ENCODE measurements at regions not wholly inside any gene's neighbourhood (a gene's known extent, or its start where the extent isn't known, plus 50 kb on each side); places are given as distances from the start of the nearest gene placed in this dataset.

- H4K20me1 ChIP-seq (ENCODE audit: insufficient read depth, low read length) = no peaks in the 10 kb centered on the region
- intact Hi-C loops (cut with micrococcal nuclease; ENCODE audit: unreplicated experiment) = no loop called here
- H3K27ac ChIP-seq (ENCODE audit: low read depth, low read length, poor library complexity, severe bottlenecking) = no peak overlapping the region
- H3K4me1 ChIP-seq (ENCODE audit: insufficient read depth, low read length, poor library complexity, severe bottlenecking) = no peaks in the 10 kb centered on the region
- no peak overlapping the region for H2AFZ ChIP-seq (ENCODE audit: low read length)
- no peaks in the 10 kb centered on the region for H3K79me2 ChIP-seq (ENCODE audit: insufficient read depth, low read depth, low read length)
- no peak for TF ChIP-seq EZH2phosphoT487 (IDR thresholded peaks at IDR 0.05; ENCODE audit: borderline replicate concordance, low read depth, low read length)
- no peak for TF ChIP-seq CTCF (conservative IDR thresholded peaks at IDR 0.05; ENCODE audit: low read length)
- no peaks in the 10 kb centered on the region for H3K36me3 ChIP-seq (ENCODE audit: insufficient read depth, low read length)
- no peaks in the 10 kb centered on the region for H3K9me3 ChIP-seq (ENCODE audit: low read length)
- H3K4me2 ChIP-seq (ENCODE audit: low read length) = no peak overlapping the region
- no TSS peak for BruUV-seq (replicated peaks)
- POLR2A ChIA-PET = no interaction called here
- no peaks in the 10 kb centered on the region; the same call in 1 of the 2 replicates for H3K9me2 ChIP-seq (ENCODE audit: insufficient read depth, low read length)
- no peak overlapping the region for H3K4me3 ChIP-seq (ENCODE audit: low read depth, low read length, poor library complexity, severe bottlenecking)
- CTCF ChIA-PET (ENCODE audit: unreplicated experiment) = no interaction called here
- no peak for DNase-seq (ENCODE audit: low spot score)
These were observed 852.0 kb upstream of the EPHA5 start for GRCh38 chr4:66522244-66522643.

- Histone ChIP-seq H3K9me3 (ENCODE audit: low read length) (no peaks in the 10 kb centered on the region), H3K27ac (ENCODE audit: low read depth, low read length, poor library complexity, severe bottlenecking) (no peak overlapping the region), H3K9me2 (ENCODE audit: insufficient read depth, low read length) (no peaks in the 10 kb centered on the region; the same call in 1 of the 2 replicates), H3K79me2 (ENCODE audit: insufficient read depth, low read depth, low read length) (no peaks in the 10 kb centered on the region), H3K4me2 (ENCODE audit: low read length) (no peak overlapping the region), H4K20me1 (ENCODE audit: insufficient read depth, low read length) (no peaks in the 10 kb centered on the region), H3K4me3 (ENCODE audit: low read depth, low read length, poor library complexity, severe bottlenecking) (no peak overlapping the region), H3K4me1 (ENCODE audit: insufficient read depth, low read length, poor library complexity, severe bottlenecking) (no peaks in the 10 kb centered on the region), H3K36me3 (ENCODE audit: insufficient read depth, low read length) (no peaks in the 10 kb centered on the region), H2AFZ (ENCODE audit: low read length) (no peak overlapping the region)
- no TSS peak for BruUV-seq (replicated peaks)
- ChIA-PET POLR2A (interaction anchor here (1.2 kb wide), 1 partner anchor 11 kb away, joined by 5 read pairs; no protein-coding TSS in a partner anchor), CTCF (ENCODE audit: unreplicated experiment) (no interaction called here)
- intact Hi-C loops (cut with micrococcal nuclease; ENCODE audit: unreplicated experiment) = no loop called here
- TF ChIP-seq CTCF (conservative IDR thresholded peaks at IDR 0.05; ENCODE audit: low read length) (no peak), EZH2phosphoT487 (IDR thresholded peaks at IDR 0.05; ENCODE audit: borderline replicate concordance, low read depth, low read length) (no peak)
- no peak for DNase-seq (ENCODE audit: low spot score)
These were observed 846.7 kb upstream of the EPHA5 start for GRCh38 chr4:66516940-66517339.

- ChIA-PET CTCF (ENCODE audit: unreplicated experiment) (no interaction called here), POLR2A (interaction anchor here (0.6 to 1.2 kb wide), 2 partner anchors 10 to 1721 kb away, joined by 4 to 5 read pairs; no protein-coding TSS in a partner anchor)
- Histone ChIP-seq H3K9me2 (ENCODE audit: insufficient read depth, low read length) (no peaks in the 10 kb centered on the region), H3K4me2 (ENCODE audit: low read length) (no peak overlapping the region), H3K27ac (ENCODE audit: low read depth, low read length, poor library complexity, severe bottlenecking) (no peak overlapping the region), H3K36me3 (ENCODE audit: insufficient read depth, low read length) (no peaks in the 10 kb centered on the region), H3K4me3 (ENCODE audit: low read depth, low read length, poor library complexity, severe bottlenecking) (no peak overlapping the region), H2AFZ (ENCODE audit: low read length) (no peak overlapping the region), H3K4me1 (ENCODE audit: insufficient read depth, low read length, poor library complexity, severe bottlenecking) (no peaks in the 10 kb centered on the region), H4K20me1 (ENCODE audit: insufficient read depth, low read length) (no peaks in the 10 kb centered on the region), H3K9me3 (ENCODE audit: low read length) (no peaks in the 10 kb centered on the region), H3K79me2 (ENCODE audit: insufficient read depth, low read depth, low read length) (no peaks in the 10 kb centered on the region)
- no peak for TF ChIP-seq EZH2phosphoT487 (IDR thresholded peaks at IDR 0.05; ENCODE audit: borderline replicate concordance, low read depth, low read length)
- TF ChIP-seq CTCF (conservative IDR thresholded peaks at IDR 0.05; ENCODE audit: low read length) = no peak
- no peak for DNase-seq (ENCODE audit: low spot score)
- BruUV-seq (replicated peaks) = no TSS peak
- intact Hi-C loops (cut with micrococcal nuclease; ENCODE audit: unreplicated experiment) = no loop called here
These were observed 836.7 kb upstream of the EPHA5 start for GRCh38 chr4:66506985-66507384.

All from OCI-LY7 (cell line).